HepG2 (cell line): ENCODE measurements at regions not wholly inside any gene's neighbourhood (a gene's known extent, or its start where the extent isn't known, plus 50 kb on each side); places are given as distances from the start of the nearest gene placed in this dataset.

Experiments
- ATAC-seq: fragments of 200-7000 bp; cut with Tn5 transposase; 3 replicates; pipeline ENCODE4 v1.9.1; 2020; ENCODE audit warnings: mild to moderate bottlenecking, moderate library complexity
- BruUV-seq: library from RNA; stranded (reverse); fragments of 400-500 nt; replicated peaks from 2 replicates; lab custom pipeline; 2021; lab: Mats Ljungman, UMichigan
- CTCF ChIA-PET: fragments of 300-600 bp; formaldehyde crosslinking; extraction: SDS; loops from one replicate; lab custom pipeline; 2021; ENCODE audit warnings: low total read pairs, inconsistent platforms, low intra/inter-chr PET ratio; lab: Yijun Ruan, JAX
- POLR2A ChIA-PET: fragments of 350-600 bp; sonication (Branson Sonifier 250); formaldehyde crosslinking; loops from one replicate; lab custom pipeline; 2020; ENCODE audit warnings: antibody characterized with exemption, inconsistent platforms; lab: Yijun Ruan, JAX
- DNase-seq: peaks from one replicate; pipeline ENCODE4 v3.0.0-alpha.2; 2015; ENCODE audit warnings: low spot score
- FAIRE-seq: peaks from 3 replicates; lab custom pipeline; 2011; peaks lifted over from hg19 to GRCh38; lab: Jason Lieb, UNC
- H2AFZ ChIP-seq: one replicate; pipeline ENCODE4 v1.6.1; 2011; ENCODE audit warnings: low read length, inconsistent platforms
- H3K27ac ChIP-seq: fragments of 300-600 bp; 3 replicates; pipeline ENCODE4 v1.8.0; 2011; ENCODE audit warnings: mixed run types, mild to moderate bottlenecking, mixed read lengths, low read length, inconsistent platforms; ENCODE audit not compliant: insufficient read depth; ENCODE audit errors: extremely low read length
- H3K27me3 ChIP-seq, 2 experiments: fragments of 200-600 bp in 1 of 2; 2 replicates in 1 of 2; 3 replicates in 1 of 2; pipeline versions ENCODE4 v1.6.0 to v1.8.0; 2011; ENCODE audit warnings: low read length in 2 of 2, mild to moderate bottlenecking in 2 of 2, moderate library complexity in 2 of 2, inconsistent platforms in 1 of 2; ENCODE audit not compliant: insufficient read depth in 2 of 2, control insufficient read depth in 1 of 2
- H3K36me3 ChIP-seq, 2 experiments: fragments of 200-600 bp in 1 of 2; replicated peaks in 1 of 2; 2 replicates in 1 of 2; 3 replicates in 1 of 2; pipeline versions ENCODE4 v1.5.1 to v1.8.0; 2011; ENCODE audit warnings: low read length in 2 of 2, inconsistent platforms in 1 of 2; ENCODE audit not compliant: insufficient read depth in 2 of 2, control insufficient read depth in 1 of 2
- H3K4me1 ChIP-seq: 2 replicates; pipeline ENCODE4 v1.5.1; 2012; ENCODE audit warnings: low read length, inconsistent platforms; ENCODE audit not compliant: insufficient read depth
- H3K4me2 ChIP-seq: 2 replicates; pipeline ENCODE4 v1.6.0; 2011; ENCODE audit warnings: low read depth, low read length, inconsistent platforms
- H3K4me3 ChIP-seq, 3 experiments: fragments of 200-600 bp in 1 of 3; sonication (generic), shearing (Covaris generic) in 1 of 3; replicated peaks in 1 of 3; 2 replicates each; pipeline ENCODE4 v1.5.1; 2011 to 2016; ENCODE audit warnings: low read length in 3 of 3, inconsistent platforms in 2 of 3, low read depth in 2 of 3, mild to moderate bottlenecking in 2 of 3, control low read depth in 1 of 3, mixed read lengths in 1 of 3; ENCODE audit not compliant: insufficient read depth in 1 of 3
- H3K79me2 ChIP-seq: one replicate; pipeline ENCODE4 v1.6.1; 2011; ENCODE audit warnings: low read length, inconsistent platforms; ENCODE audit not compliant: insufficient read depth
- H3K9ac ChIP-seq: 2 replicates; pipeline ENCODE4 v1.6.0; 2011; ENCODE audit warnings: mild to moderate bottlenecking, low read depth, low read length, inconsistent platforms; ENCODE audit not compliant: insufficient read depth
- H3K9me3 ChIP-seq: 2 replicates; pipeline ENCODE4 v1.5.1; 2012; ENCODE audit warnings: mild to moderate bottlenecking, low read length
- H4K20me1 ChIP-seq: 2 replicates; pipeline ENCODE4 v1.6.0; 2011; ENCODE audit warnings: inconsistent platforms, mild to moderate bottlenecking, low read length, moderate library complexity; ENCODE audit not compliant: insufficient read depth
- NFRKB ChIP-seq: fragments of 450-650 bp; IDR thresholded peaks from 2 replicates; pipeline ENCODE4 v1.6.1; 2017
- PHF8 ChIP-seq: sonication (generic); formaldehyde crosslinking; IDR thresholded peaks from 2 replicates; pipeline ENCODE4 v1.5.0; 2020; ENCODE audit warnings: missing genetic modification reagents
- PITX1 ChIP-seq: sonication (generic); formaldehyde crosslinking; IDR thresholded peaks from 2 replicates; pipeline ENCODE4 v1.5.1; 2020; ENCODE audit warnings: mild to moderate bottlenecking, missing genetic modification reagents
- RFX1 ChIP-seq: fragments of 450-650 bp; IDR thresholded peaks from 2 replicates; pipeline ENCODE4 v1.6.1; 2017
- TAF15 ChIP-seq: fragments of 200-400 bp; formaldehyde crosslinking; IDR thresholded peaks from one replicate; pipeline ENCODE4 v1.6.1; 2018; ENCODE audit warnings: mild to moderate bottlenecking, low read depth, low read length; ENCODE audit not compliant: poor library complexity, severe bottlenecking
- ZNF296 ChIP-seq: sonication (generic); formaldehyde crosslinking; conservative IDR thresholded peaks from 2 replicates; pipeline ENCODE4 v1.5.0; 2020; ENCODE audit warnings: mild to moderate bottlenecking, missing genetic modification reagents
- ZNF496 ChIP-seq: sonication (generic); formaldehyde crosslinking; IDR thresholded peaks from 2 replicates; pipeline ENCODE4 v1.8.1; 2023; ENCODE audit warnings: mild to moderate bottlenecking, moderate library complexity, missing genetic modification reagents; ENCODE audit not compliant: insufficient replicate concordance
- ZNF629 ChIP-seq: sonication (generic); formaldehyde crosslinking; conservative IDR thresholded peaks from 2 replicates; pipeline ENCODE4 v1.5.0; 2020; ENCODE audit warnings: missing genetic modification reagents
- WGBS: methylation state at CpG from one replicate; pipeline ENCODE4 v1.1.6; 2017; ENCODE audit warnings: low lambda C conversion rate; 5-methylcytosine and 5-hydroxymethylcytosine counted together
- in situ Hi-C: cut with HindIII; loops from 2 replicates; pipeline ENCODE4 v1.10.0; 2017; ENCODE audit warnings: low pct_unique_long_range_greater_than_20kb; ENCODE audit not compliant: extremely low pct_ligation_motif_present
- intact Hi-C: fragments of 100-400 bp; cut with micrococcal nuclease; formaldehyde crosslinking; loops from one replicate; pipeline ENCODE4 v1.10.0; 2022; ENCODE audit not compliant: unreplicated experiment

DNA sequence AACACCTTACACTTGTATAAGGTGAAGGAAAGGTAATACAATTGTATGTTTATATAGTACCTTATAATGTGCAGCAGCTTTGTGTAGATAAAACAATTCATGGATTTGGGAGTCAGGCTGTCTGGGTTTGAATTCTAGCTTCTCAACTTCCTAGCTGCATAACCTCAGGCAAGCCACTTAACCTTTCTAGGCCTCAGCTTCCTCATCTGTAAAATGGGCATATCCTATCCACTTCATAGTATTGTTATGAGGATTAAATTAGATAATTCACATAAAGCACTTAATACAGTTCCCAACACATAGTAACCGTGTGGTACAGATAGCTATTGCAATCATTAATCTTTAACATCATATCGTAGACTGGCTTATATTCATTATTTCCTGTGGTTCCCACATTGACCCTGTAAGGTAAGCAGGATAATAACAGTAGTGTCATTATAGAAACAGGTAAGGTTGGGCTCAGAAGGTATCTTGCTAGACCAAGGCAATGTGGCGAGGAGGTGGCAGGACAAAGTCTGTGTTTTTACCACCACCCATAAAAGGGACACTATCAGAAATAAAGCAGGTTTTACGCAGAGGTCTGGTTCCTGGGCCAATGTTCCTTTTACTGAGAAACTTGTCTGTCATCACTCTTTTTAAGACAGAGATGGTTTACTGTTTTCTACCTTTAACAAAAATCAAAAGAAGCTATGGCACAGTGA, 334.1 kb downstream of the RRAGC start:
- no peak overlapping the region for H3K4me2 ChIP-seq
- no peak overlapping the region for H3K9ac ChIP-seq
- 50% methylated on average over 4 of the region's 4 CpGs for WGBS
- ChIA-PET CTCF (no interaction called here), POLR2A (no interaction called here)
- no peaks in the 10 kb centered on the region for H3K36me3 ChIP-seq
- DNase-seq = no peak
- H3K27ac ChIP-seq = no peak overlapping the region
- no peaks in the 10 kb centered on the region for H3K79me2 ChIP-seq
- no peak overlapping the region for H3K4me3 ChIP-seq
- no peak for FAIRE-seq
- no peaks in the 10 kb centered on the region for H3K9me3 ChIP-seq
- no peak for TF ChIP-seq PITX1 (CRISPR knock-in tag)
- no peak for TF ChIP-seq PHF8 (CRISPR knock-in tag)
- TF ChIP-seq TAF15 = no peak
- TF ChIP-seq ZNF629 = peak; percentile 56
- no peak for TF ChIP-seq ZNF496 (CRISPR knock-in tag)
- in situ Hi-C loops (no loop called here), intact Hi-C loops (no loop called here)
- no peak overlapping the region for H2AFZ ChIP-seq
- H4K20me1 ChIP-seq = no peaks in the 10 kb centered on the region
- no peaks in the 10 kb centered on the region for H3K4me1 ChIP-seq
- ATAC-seq = no peak
- no TSS peak for BruUV-seq
- peaks cover 0 to 6% of the 10 kb centered on the region in 2 experiments; a peak in 3 of 5 replicates for H3K27me3 ChIP-seq

DNA sequence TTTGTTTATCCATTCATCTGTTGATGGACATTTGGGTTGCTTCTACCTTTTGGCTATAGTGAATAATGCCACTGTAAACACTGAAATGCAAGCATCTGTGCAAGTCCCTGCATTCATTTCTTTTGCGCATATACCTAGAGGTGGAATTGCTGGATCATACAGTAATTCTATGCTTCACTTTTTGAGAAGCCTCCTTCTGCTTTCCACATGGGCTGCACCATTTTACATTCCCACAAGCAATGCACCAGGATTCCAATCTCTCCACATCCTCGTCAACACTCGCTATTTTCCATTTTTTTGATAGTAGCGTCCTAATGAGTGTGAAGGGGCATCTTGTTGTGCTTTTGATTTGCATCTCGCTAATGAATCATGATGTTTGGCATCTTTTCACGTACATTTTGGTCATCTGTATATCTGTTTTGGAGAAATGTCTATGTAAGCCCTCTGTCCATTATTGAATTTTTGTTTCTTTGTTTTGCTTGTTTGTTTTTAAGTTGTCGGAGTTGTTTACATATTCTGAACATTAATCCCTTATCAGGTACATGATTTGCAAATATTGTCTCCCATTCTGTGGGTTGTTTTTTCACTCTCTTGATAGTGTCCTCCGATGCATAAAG, 335.4 kb downstream of the RRAGC start:
- no peak overlapping the region for H3K4me2 ChIP-seq
- no peak for TF ChIP-seq RFX1
- TF ChIP-seq ZNF296 (CRISPR knock-in tag) = no peak
- TF ChIP-seq NFRKB = no peak
- TF ChIP-seq, all 625 proteins: peak for 0
- peaks cover 0 to 9% of the 10 kb centered on the region in 2 experiments; a peak in 3 of 5 replicates for H3K27me3 ChIP-seq
- FAIRE-seq (no peak), DNase-seq (no peak), ATAC-seq (no peak)
- no peak overlapping the region for H3K4me3 ChIP-seq
- H3K79me2 ChIP-seq = no peaks in the 10 kb centered on the region
- ChIA-PET POLR2A (no interaction called here), CTCF (no interaction called here)
- H3K4me1 ChIP-seq = no peaks in the 10 kb centered on the region
- in situ Hi-C loops (no loop called here), intact Hi-C loops (no loop called here)
- WGBS = 23% methylated on average over 8 of the region's 8 CpGs
- no peaks in the 10 kb centered on the region for H3K9me3 ChIP-seq
- H4K20me1 ChIP-seq = no peaks in the 10 kb centered on the region
- H3K9ac ChIP-seq = no peak overlapping the region
- BruUV-seq = no TSS peak
- no peaks in the 10 kb centered on the region for H3K36me3 ChIP-seq
- no peak overlapping the region for H3K27ac ChIP-seq
- H2AFZ ChIP-seq = no peak overlapping the region
